Spinal cord (tissue), 9 donors: ENCODE measurements at regions not wholly inside any gene's neighbourhood (a gene's known extent, or its start where the extent isn't known, plus 50 kb on each side); places are given as distances from the start of the nearest gene placed in this dataset.
A peak's percentile ranks its signal among the peaks of the same experiment; 100 is the strongest.

Experiments
- DNase-seq, 6 donors: peaks; one replicate each; pipeline versions ENCODE4 v3.0.0 to v3.0.0-alpha.2; 2013 to 2015; ENCODE audit warnings: low spot score in 6 of 6, low read depth in 4 of 6
- H3K27ac ChIP-seq: one replicate; pipeline ENCODE4 v1.5.1; 2013; ENCODE audit warnings: low read depth, low read length, control low read depth
- H3K27me3 ChIP-seq: one replicate; pipeline ENCODE4 v1.6.1; 2013; ENCODE audit warnings: low read length; ENCODE audit not compliant: control insufficient read depth, insufficient read depth
- H3K36me3 ChIP-seq: one replicate; pipeline ENCODE4 v1.6.1; 2013; ENCODE audit warnings: low read length; ENCODE audit not compliant: control insufficient read depth, insufficient read depth
- H3K4me1 ChIP-seq: one replicate; pipeline ENCODE4 v1.6.1; 2013; ENCODE audit warnings: low read length; ENCODE audit not compliant: control insufficient read depth, insufficient read depth
- H3K4me3 ChIP-seq: one replicate; pipeline ENCODE4 v1.5.1; 2013; ENCODE audit warnings: low read depth, low read length, control low read depth
- H3K9me3 ChIP-seq: one replicate; pipeline ENCODE4 v1.6.1; 2013; ENCODE audit warnings: low read length; ENCODE audit not compliant: control insufficient read depth, insufficient read depth
- WGBS: methylation state at CpG from one replicate; pipeline ENCODE4 v1.1.5; 2013; ENCODE audit warnings: missing lambda C conversion rate; ENCODE audit not compliant: insufficient coverage; 5-methylcytosine and 5-hydroxymethylcytosine counted together
- donor health status: healthy.

DNA sequence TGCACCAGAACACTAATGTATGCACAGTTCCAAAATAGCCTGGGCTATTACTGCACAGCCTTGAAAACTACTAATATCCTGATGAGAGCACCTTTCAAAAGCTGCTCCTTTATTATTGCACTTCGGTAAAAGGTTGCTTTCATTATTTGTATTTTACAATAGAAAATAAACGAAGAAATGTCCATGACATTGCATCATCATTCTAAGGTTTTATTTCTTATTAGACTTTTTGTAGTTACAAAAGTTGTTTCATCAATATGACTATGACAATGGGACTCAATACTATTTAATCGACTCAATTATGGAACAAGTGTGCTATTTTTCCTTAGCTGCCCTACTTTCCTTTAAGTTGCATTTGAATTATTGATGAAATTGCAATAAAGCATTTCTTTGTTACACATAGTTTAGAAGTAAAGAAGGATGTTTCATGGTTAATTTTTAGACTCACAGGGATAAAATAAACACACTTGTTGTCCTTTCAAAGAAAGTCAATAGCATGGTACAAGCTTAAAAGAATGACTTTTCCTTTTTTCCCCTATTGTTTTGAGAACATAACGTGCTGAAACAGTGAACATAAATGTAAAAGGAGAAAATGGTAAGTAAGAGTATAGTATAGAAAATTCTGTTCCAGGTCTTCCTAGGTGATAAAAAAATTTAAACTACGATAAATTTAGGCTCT is 407.6 kb downstream of the BCAT1 start:
- no peak for DNase-seq
- H3K4me3 ChIP-seq = no peak overlapping the region
- no peaks in the 10 kb centered on the region for H3K9me3 ChIP-seq
- no peak overlapping the region for H3K27ac ChIP-seq
- no CpG with 5 or more reads among the region's 5 CpGs for WGBS
- no peaks in the 10 kb centered on the region for H3K4me1 ChIP-seq
- no peaks in the 10 kb centered on the region for H3K27me3 ChIP-seq
- H3K36me3 ChIP-seq = no peaks in the 10 kb centered on the region

DNA sequence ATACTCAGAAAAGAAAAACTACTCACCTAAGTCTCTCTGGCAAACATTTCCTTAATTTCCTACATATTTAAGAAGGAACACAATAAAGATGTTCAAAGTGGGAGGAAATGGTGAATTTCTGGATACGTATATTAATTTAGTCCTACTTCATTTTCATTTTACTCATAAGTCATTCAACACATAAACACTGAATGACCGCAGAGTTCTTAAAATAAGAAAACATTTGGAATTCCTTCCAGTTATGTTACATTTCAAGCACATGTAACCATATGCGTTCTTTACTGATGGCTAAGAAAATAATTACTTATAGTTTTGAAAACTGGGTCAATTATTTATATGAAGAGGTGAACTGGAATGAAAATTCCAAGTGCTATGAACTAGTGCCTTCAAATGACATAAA is 409.3 kb downstream of the BCAT1 start:
- Histone ChIP-seq H3K4me1 (peaks cover 6% of the 10 kb centered on the region), H3K4me3 (no peak overlapping the region), H3K36me3 (no peaks in the 10 kb centered on the region), H3K9me3 (no peaks in the 10 kb centered on the region), H3K27me3 (no peaks in the 10 kb centered on the region), H3K27ac (no peak overlapping the region)
- DNase-seq = no peak
- WGBS = no CpG with 5 or more reads among the region's 3 CpGs

DNA sequence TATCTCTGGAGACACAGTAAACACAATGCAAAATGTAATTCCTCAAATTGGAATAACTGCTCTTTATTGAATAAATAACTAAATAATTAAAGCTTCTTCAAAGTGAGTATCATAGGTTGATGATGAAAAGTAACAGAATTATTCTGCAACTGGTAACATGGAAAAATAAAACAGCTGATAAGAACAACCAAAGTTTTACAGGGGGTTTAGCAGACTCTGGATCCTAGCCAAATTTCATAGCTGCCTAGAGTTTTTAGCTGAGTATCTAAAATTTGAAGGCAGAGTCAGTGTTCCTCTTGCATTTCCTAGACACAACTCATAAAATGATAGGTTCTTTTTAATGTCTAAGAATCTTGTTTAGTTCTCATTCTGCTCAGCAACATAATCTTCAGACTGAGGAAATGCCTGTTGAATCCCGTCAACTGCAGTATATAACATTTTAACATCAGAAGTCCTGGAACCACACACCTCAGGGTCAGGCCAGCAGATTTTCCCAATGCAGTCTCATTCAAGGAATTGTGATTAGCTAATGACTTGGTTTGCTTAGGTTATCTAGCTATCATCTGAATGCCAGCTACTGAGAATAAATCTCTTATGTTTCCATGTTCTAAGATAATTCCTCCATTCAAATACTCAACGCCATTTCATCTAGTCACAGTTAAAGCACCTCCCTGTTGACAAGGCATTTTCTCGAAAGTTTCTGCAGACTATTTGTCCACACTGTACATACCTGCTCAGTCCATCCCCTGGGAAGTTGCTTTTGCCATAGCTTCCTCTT is 411.6 kb downstream of the BCAT1 start:
- peak in 1 of 6 donors; percentile 24 for DNase-seq
- no peak overlapping the region for H3K27ac ChIP-seq
- WGBS = 80% methylated on average over 2 of the region's 3 CpGs
- H3K9me3 ChIP-seq = no peaks in the 10 kb centered on the region
- no peak overlapping the region for H3K4me3 ChIP-seq
- no peaks in the 10 kb centered on the region for H3K36me3 ChIP-seq
- peaks cover 8% of the 10 kb centered on the region for H3K4me1 ChIP-seq
- no peaks in the 10 kb centered on the region for H3K27me3 ChIP-seq

DNA sequence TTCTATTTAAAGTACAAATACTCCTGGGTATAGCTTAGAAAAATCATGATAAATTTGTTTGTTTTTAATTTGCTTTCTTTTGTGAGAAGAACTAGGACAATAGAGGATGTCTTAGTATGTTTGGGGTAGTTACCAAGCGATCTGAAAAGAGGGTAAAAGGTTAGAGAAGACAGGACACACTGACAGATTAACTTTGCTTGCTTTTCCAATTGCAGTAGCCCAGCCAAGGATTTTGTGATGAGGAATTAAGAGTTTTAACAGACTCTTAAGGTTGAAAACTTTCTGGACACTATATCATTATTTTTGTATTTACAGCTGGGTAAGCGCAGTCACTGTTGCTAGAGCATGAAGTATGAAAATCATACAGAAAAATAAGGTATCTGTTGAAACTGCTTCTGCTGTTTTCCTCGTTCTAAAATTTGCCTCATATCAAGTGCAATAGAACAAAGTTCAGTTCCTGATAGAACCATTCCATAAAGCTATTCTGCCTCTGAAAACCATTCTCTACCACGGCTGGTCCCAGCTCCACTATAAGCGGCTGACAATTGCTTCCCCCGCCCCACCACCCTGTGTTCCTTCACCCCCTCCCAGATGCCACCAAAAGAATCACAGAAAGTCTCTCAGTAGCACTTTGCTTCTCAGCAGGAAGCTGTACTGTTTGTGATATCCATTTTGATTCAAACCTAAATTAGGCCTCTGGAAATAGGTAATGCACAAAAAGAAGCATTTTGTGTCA is 413.4 kb downstream of the BCAT1 start:
- no peak for DNase-seq
- Histone ChIP-seq H3K36me3 (no peaks in the 10 kb centered on the region), H3K4me1 (peaks cover 8% of the 10 kb centered on the region), H3K4me3 (no peak overlapping the region), H3K27ac (no peak overlapping the region), H3K27me3 (no peaks in the 10 kb centered on the region), H3K9me3 (no peaks in the 10 kb centered on the region)
- WGBS = 51% methylated on average over 5 of the region's 6 CpGs

DNA sequence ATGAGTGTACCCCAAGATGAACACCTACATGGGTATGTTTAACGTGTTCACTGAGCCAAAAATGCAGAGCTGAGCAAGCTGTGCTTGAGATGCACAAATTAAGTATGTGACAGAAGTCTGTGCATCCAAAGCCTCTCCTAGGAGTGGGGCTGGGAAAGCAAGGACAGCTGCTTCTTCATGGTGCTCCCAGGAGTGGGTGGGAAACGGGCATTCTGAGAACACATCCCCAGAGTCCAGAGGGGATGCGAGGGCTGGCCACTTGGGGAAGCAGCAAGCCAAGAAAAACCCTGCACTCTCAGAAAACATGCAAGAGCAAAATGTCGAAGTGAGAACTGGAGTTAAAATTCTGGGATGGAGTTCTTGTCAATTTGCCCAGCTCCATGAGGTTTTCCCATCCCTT is 414.3 kb downstream of the BCAT1 start:
- no peak overlapping the region for H3K4me3 ChIP-seq
- DNase-seq = peak in 2 of 6 donors; percentile 35 to 48
- H3K36me3 ChIP-seq = no peaks in the 10 kb centered on the region
- H3K27ac ChIP-seq = no peak overlapping the region
- H3K4me1 ChIP-seq = peaks cover 8% of the 10 kb centered on the region
- no peaks in the 10 kb centered on the region for H3K9me3 ChIP-seq
- H3K27me3 ChIP-seq = no peaks in the 10 kb centered on the region
- WGBS = 41% methylated on average over 3 of the region's 4 CpGs

DNA sequence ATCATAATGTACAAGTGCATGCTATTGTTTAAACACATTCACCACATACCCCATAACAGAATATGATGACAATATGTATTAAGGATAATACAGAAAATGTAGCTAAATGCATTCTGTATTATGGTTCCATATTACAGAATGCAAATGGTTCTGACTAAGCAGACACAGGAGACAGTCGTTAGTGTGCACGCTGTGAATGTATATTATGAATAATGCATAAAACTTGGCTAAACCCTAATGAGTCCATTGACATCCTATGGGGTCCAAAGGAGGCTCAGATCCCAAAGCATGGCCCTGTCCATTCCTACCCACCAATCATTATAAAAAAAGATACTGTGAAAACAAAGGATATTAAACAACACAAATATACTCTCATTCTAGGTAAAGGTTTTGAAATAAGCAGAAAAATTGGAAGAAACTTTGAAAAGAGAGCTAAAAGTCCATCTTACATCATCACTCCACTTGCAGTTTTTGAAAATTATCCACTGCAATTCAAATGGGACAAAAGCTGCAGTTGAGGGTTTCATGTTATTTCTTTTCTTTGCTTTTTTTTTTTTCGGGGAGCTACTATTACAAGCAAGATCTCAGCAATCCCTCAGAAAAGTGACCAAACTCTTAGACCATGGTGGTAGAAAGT is 415.1 kb downstream of the BCAT1 start:
- H3K9me3 ChIP-seq = no peaks in the 10 kb centered on the region
- H3K4me3 ChIP-seq = no peak overlapping the region
- WGBS = no CpG with 5 or more reads among the region's 3 CpGs
- H3K27ac ChIP-seq = no peak overlapping the region
- no peaks in the 10 kb centered on the region for H3K27me3 ChIP-seq
- no peaks in the 10 kb centered on the region for H3K36me3 ChIP-seq
- peaks cover 8% of the 10 kb centered on the region for H3K4me1 ChIP-seq
- no peak for DNase-seq

DNA sequence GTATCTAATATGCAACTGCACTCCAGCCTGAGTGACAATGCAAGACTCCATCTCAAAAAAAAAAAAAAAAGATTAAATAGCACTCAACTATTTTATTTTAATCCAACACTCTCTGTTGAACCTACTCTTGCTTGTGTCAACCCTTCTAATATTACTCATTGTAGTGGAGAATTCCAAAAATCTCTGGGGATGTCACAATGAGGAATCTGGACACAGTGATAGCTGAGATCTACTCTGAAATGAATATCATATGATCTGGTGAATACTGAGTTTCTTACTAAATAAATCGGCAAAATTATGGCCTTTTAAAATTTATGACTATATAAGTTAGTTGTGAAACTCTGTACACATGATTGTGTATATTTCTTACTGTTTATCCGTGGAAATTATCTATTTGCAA is 418.2 kb downstream of the BCAT1 start:
- no peak for DNase-seq
- Histone ChIP-seq H3K36me3 (no peaks in the 10 kb centered on the region), H3K9me3 (no peaks in the 10 kb centered on the region), H3K27me3 (no peaks in the 10 kb centered on the region), H3K27ac (no peak overlapping the region), H3K4me1 (peaks cover 6% of the 10 kb centered on the region), H3K4me3 (no peak overlapping the region)
- WGBS = no CpG with 5 or more reads among the region's 2 CpGs

DNA sequence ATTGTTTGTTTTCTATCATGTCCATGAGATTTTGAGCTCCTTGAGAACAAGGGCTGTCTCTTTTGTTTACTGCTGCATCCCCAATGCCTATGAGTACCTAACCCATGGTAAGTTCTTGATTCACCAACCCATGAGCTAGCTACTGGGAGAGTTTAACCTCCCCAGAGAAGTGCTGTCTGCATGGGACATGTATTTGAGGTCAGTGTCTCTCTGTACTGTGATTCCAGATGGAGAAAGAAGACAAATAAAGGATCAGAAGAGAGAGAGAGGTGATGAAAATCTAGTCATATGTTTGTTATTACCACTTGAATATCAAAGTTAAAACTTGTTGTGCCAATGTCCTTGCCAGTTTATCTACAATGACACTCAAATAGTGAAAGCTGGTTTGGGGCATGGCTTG is 421.8 kb downstream of the BCAT1 start:
- DNase-seq = no peak
- no peaks in the 10 kb centered on the region for H3K4me1 ChIP-seq
- no peak overlapping the region for H3K4me3 ChIP-seq
- no peaks in the 10 kb centered on the region for H3K27me3 ChIP-seq
- H3K27ac ChIP-seq = no peak overlapping the region
- H3K36me3 ChIP-seq = no peaks in the 10 kb centered on the region
- no peaks in the 10 kb centered on the region for H3K9me3 ChIP-seq

DNA sequence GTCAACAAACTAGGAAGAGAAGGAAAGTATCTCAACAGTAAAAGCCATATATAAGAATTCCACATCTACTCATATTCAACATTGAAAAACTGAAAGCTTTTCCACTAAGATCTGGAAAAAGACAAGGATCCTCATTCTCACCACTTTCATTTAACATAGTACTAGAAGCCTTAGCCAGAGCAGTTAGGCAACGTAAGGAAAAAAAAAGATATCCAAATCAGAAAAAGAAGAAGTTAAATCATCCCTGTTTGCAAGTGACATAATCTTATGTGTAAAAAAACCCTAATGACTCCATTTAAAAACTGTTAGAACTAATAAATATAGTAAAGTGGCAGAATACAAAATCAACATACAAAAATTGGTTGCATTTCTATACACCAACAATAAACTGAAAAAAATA is 426.2 kb downstream of the BCAT1 start:
- DNase-seq = no peak
- Histone ChIP-seq H3K36me3 (no peaks in the 10 kb centered on the region), H3K9me3 (peaks cover 7% of the 10 kb centered on the region), H3K27me3 (no peaks in the 10 kb centered on the region), H3K4me3 (no peak overlapping the region), H3K27ac (no peak overlapping the region), H3K4me1 (no peaks in the 10 kb centered on the region)
- WGBS = no CpG with 5 or more reads among the region's 1 CpG
